NCI-H748 (cell line): ENCODE measurements at regions not wholly inside any gene's neighbourhood (a gene's known extent, or its start where the extent isn't known, plus 50 kb on each side); places are given as distances from the start of the nearest gene placed in this dataset.
"Not testable (repeated sequence)": the region's sequence is repeated elsewhere in the genome, so short reads cannot be mapped to it uniquely, and the experiment has no call there.

Experiments
- DNase-seq: peaks from one replicate; lab custom pipeline; 2025; ENCODE audit not compliant: unreplicated experiment; lab: John Stamatoyannopoulos, UW

DNA sequence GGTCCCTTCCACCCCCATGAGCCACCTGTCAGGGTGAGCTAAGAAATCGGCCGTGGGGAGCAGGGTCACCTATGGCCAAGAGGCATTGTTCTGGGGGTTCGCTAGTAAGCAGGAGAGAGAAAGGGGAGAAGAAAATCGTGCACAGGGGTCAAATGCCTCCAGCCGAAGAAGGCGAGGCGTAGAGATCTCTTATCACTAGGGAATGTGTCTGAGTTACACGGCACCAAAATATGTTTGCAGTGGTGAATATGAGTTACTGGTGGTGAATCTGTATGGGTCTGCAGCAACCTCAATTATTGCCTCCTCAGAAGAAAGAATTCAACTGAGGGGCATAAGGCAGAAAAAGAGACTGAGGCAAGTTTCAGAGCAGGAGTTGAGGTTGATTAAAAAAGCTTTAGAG, 54.2 kb upstream of the RABGAP1L start:
- no peak for DNase-seq

- no peak for DNase-seq
Observed at GRCh38 chr1:174103766-174104165, 55.6 kb upstream of the RABGAP1L start.

DNA sequence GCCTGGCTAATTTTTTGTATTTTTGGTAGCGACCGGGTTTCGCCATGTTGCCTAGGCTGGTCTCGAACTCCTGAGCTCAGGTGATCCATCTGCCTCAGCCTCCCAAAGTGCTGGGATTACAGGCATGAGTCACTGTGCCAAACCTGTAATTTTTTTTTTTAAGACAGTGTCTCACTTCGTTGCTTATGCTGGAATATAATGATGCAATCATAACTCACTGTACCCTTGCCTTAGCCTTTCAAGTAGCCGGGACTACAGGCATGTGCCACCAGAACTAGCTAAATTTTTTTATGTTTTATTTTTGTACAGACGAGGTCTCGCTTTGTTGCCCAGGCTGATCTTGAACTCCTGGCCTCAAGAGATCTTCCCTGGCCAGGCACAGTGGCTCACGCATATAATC, 57.3 kb upstream of the RABGAP1L start:
- DNase-seq: not testable (repeated sequence)

GRCh38 chr1:174097426-174097825, 61.9 kb upstream of the RABGAP1L start:
- no peak for DNase-seq

DNA sequence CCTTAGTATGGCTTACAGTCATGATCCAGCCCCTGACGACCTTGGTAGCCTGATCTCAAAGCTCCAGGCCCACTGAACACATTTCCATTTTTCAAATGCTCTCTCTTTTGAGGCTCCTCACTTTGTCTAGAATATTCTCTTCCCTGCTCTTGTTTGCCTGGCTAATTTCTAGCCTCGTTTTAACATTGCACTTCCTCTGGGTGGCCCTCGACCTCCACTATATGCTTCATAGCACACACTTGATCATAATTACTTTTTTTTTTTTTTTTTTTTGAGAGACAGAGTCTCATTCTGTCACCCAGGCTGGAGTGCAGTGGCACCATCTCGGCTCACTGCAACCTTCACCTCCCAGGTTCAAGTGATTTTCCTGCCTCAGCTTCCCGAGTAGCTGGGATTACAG, 65.5 kb upstream of the RABGAP1L start:
- DNase-seq: not testable (repeated sequence)

GRCh38 chr1:174090471-174090870, 68.3 kb upstream of the RC3H1 start:
- DNase-seq: peak; percentile 10

DNA sequence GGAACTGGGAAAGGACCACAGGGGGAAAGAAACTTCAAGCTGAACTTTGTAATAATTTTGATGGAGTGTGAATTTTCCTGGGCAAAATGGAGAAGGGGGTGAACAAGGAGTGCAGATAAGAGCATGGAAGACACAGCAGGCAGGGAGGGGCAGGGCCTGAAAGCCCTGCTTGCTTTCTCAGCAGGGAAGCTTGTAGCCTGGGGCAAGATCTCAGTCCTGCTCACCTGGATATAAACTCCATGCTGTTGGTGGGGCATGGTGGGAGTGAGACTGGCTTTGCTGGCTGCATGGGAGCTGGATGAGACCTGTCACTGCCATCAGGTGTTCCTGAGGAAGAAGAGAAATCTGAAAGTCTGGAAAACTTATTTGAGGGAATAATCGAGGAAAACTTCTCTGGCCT, 58.7 kb upstream of the RC3H1 start:
- DNase-seq: peak; percentile 1

- no peak for DNase-seq
Observed at GRCh38 chr1:174079796-174080195, 57.6 kb upstream of the RC3H1 start.

- DNase-seq: not testable (repeated sequence)
Observed at GRCh38 chr1:174078916-174079315, 56.8 kb upstream of the RC3H1 start.

DNA sequence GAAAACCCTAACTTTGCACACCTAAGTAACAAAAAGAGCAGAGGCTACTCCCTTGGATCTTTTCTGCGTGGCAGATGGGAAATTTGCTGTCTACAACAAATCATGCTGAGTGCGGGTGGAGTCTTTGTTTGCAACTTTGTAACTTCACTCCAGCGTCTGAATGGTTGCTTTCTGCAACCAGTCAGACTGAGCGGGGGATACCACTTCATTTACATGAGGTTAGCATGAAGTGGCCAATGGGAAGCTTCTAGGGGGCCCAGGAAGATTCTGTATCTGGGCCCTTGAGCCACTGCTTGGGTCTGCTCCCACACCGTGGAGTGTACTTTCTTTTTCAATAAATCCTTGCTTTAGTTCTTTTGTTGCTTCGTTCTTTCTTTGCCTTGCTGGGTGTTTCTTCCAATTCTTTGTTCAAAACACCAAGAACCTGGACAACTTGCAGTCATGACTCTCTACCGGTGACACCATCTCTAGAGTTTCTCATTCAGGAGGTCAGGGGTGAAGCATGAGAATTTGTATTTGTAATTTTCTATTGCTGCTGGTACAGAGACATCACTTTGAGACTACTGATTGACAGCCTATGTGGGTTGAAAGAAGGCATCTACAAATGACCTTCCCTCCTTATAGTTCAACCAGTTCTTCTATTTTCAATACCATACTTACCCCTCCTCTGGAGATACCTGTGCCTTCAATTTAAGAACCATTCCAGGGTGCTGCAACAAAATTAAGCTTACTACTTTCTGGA, 55.8 kb upstream of the RC3H1 start:
- DNase-seq: no peak

DNA sequence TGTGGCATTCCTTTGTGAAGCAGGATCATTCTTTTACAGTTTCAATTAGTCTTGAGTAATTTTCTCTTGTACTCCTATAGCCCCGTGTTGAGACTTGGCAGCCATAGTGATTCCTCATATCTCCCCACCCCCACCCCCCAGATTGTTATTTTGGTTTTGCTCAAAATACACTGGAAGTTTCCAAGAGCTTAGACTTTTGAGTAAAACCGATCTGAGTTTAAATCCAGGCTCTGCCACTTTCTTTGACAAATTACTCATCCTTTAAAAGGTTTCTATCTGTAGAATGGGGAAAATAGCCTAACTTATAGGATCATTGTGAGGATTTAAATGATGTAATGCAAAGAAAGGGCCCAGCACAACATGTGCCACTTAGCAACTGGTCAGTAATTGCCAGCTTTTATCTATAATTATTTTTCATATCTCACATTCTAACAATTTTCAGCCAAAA, 53.1 kb upstream of the RC3H1 start:
- no peak for DNase-seq

GRCh38 chr1:174074757-174075156, 52.6 kb upstream of the RC3H1 start:
- DNase-seq: no peak

DNA sequence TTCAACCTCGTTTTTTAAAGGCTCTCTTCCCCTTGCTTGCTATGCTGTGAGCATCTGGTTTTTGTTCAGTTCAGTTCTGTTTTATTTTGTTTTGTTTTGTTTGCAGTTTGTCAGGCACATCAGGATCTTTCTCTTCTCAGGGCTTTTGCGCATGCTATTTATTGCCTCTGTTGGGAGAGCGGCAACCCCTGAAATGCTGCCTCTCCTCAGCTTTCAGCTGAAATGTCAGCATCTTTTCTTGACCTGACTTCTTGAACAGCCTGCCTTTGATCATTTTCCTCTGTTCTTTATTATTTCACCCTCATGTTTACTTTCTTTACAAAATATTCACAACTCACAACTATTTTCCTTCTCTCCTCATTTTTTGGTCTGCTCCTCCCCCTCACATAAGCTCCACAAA, 50.4 kb upstream of the RC3H1 start:
- DNase-seq: no peak
